Keratinocyte (primary cell): ENCODE measurements at regions not wholly inside any gene's neighbourhood (a gene's known extent, or its start where the extent isn't known, plus 50 kb on each side); places are given as distances from the start of the nearest gene placed in this dataset.
"Not testable (repeated sequence)": the region's sequence is repeated elsewhere in the genome, so short reads cannot be mapped to it uniquely, and the experiment has no call there.

Experiments used
- DNase-seq: peaks from one replicate; pipeline ENCODE4 v3.0.0-alpha.2; 2011; ENCODE audit warnings: low read depth, missing footprints, low spot score
- FAIRE-seq: peaks from 2 replicates; lab custom pipeline; 2011; peaks lifted over from hg19 to GRCh38; lab: Jason Lieb, UNC
- H2AFZ ChIP-seq: 2 replicates; pipeline ENCODE4 v1.6.0; 2012; ENCODE audit warnings: low read length, control low read depth, inconsistent platforms; ENCODE audit not compliant: control insufficient read depth
- H3K27ac ChIP-seq: 2 replicates; pipeline ENCODE4 v1.5.1; 2011; ENCODE audit warnings: low read length; ENCODE audit not compliant: control insufficient read depth, insufficient read depth
- H3K27me3 ChIP-seq: 3 replicates; pipeline ENCODE4 v1.6.0; 2011; ENCODE audit warnings: low read length; ENCODE audit not compliant: control insufficient read depth, insufficient read depth; ENCODE audit errors: extremely low read depth
- H3K36me3 ChIP-seq, 2 experiments: 2 replicates in 1 of 2; 3 replicates in 1 of 2; pipeline ENCODE4 v1.5.1; 2011; ENCODE audit warnings: low read length in 2 of 2, mild to moderate bottlenecking in 1 of 2; ENCODE audit not compliant: control insufficient read depth in 2 of 2, insufficient read depth in 2 of 2; ENCODE audit errors: extremely low read depth in 1 of 2
- H3K4me1 ChIP-seq: 3 replicates; pipeline ENCODE4 v1.5.1; 2011; ENCODE audit warnings: low read length; ENCODE audit not compliant: control insufficient read depth, insufficient read depth; ENCODE audit errors: extremely low read depth
- H3K4me2 ChIP-seq: 3 replicates; pipeline ENCODE4 v1.6.0; 2011; ENCODE audit warnings: low read depth, low read length; ENCODE audit not compliant: control insufficient read depth, insufficient read depth; ENCODE audit errors: extremely low read depth
- H3K4me3 ChIP-seq, 3 experiments: fragments of 200-600 bp in 1 of 3; sonication (generic) in 1 of 3; 2 replicates in 2 of 3; 3 replicates in 1 of 3; pipeline ENCODE4 v1.5.1; 2011 to 2016; ENCODE audit warnings: low read length in 3 of 3, mild to moderate bottlenecking in 3 of 3, control low read depth in 2 of 3, inconsistent platforms in 1 of 3, low read depth in 1 of 3, mixed read lengths in 1 of 3, mixed run types in 1 of 3, moderate library complexity in 1 of 3; ENCODE audit not compliant: control insufficient read depth in 2 of 3, insufficient read depth in 2 of 3; ENCODE audit errors: extremely low read depth in 1 of 3
- H3K79me2 ChIP-seq: 2 replicates; pipeline ENCODE4 v1.6.0; 2012; ENCODE audit warnings: low read length; ENCODE audit not compliant: control insufficient read depth, insufficient read depth
- H3K9ac ChIP-seq: 3 replicates; pipeline ENCODE4 v1.6.0; 2011; ENCODE audit warnings: low read length; ENCODE audit not compliant: control insufficient read depth, insufficient read depth; ENCODE audit errors: extremely low read depth
- H3K9me1 ChIP-seq: 3 replicates; pipeline ENCODE4 v1.6.0; 2011; ENCODE audit warnings: low read length; ENCODE audit not compliant: control insufficient read depth, insufficient read depth; ENCODE audit errors: extremely low read depth
- H3K9me3 ChIP-seq: 2 replicates; pipeline ENCODE4 v1.5.1; 2012; ENCODE audit warnings: low read depth, low read length; ENCODE audit not compliant: control insufficient read depth
- H4K20me1 ChIP-seq: 3 replicates; pipeline ENCODE4 v1.6.0; 2011; ENCODE audit warnings: low read length; ENCODE audit not compliant: control insufficient read depth, insufficient read depth; ENCODE audit errors: extremely low read depth
- CTCF ChIP-seq, 3 experiments: IDR thresholded peaks in 1 of 3; conservative IDR thresholded peaks in 1 of 3; optimal IDR thresholded peaks in 1 of 3; 2 replicates in 2 of 3; 3 replicates in 1 of 3; pipeline versions ENCODE3 to v1.5.1; 2011; ENCODE audit warnings: low read length in 3 of 3, mild to moderate bottlenecking in 3 of 3, moderate library complexity in 2 of 3, control low read depth in 1 of 3, inconsistent platforms in 1 of 3; ENCODE audit not compliant: insufficient read depth in 2 of 3; ENCODE audit errors: extremely low read depth in 1 of 3
- EZH2 ChIP-seq: IDR thresholded peaks from one replicate; pipeline ENCODE4 v1.6.1; 2012; ENCODE audit warnings: inconsistent platforms, mild to moderate bottlenecking, low read length, moderate library complexity
- dilution Hi-C: fragments of 300-500 bp; cut with MboI; formaldehyde crosslinking; loops from one replicate; pipeline ENCODE4 v1.7.0; 2020; ENCODE audit warnings: low sequenced_read_pairs; ENCODE audit not compliant: extremely low pct_ligation_motif_present

- Histone ChIP-seq H3K27me3 (no peaks in the 10 kb centered on the region), H3K79me2 (no peaks in the 10 kb centered on the region), H3K9me3 (no peaks in the 10 kb centered on the region), H2AFZ (no peak overlapping the region), H4K20me1 (no peaks in the 10 kb centered on the region), H3K4me1 (peaks cover 18% of the 10 kb centered on the region), H3K27ac (no peak overlapping the region), H3K9me1 (no peaks in the 10 kb centered on the region), H3K4me2 (no peak overlapping the region), H3K36me3 (no peaks in the 10 kb centered on the region), H3K9ac (no peak overlapping the region), H3K4me3 (no peak overlapping the region)
- no peak for TF ChIP-seq CTCF (optimal IDR thresholded peaks at IDR 0.05 in 1 of 3, IDR thresholded peaks at IDR 0.05 in 1 of 3, conservative IDR thresholded peaks at IDR 0.05 in 1 of 3; ENCODE audit: extremely low read depth in 1 of 3, insufficient read depth in 2 of 3, low read length in 3 of 3)
- no peak for TF ChIP-seq EZH2
- no peak for FAIRE-seq
- no peak for DNase-seq
- dilution Hi-C loops = no loop called here
Measured at GRCh38 chr6:11418290-11418905, 119.2 kb upstream of the TMEM170B start.

GRCh38 chr6:11416936-11417576, 120.5 kb upstream of the TMEM170B start:
- Histone ChIP-seq H3K27me3 (no peaks in the 10 kb centered on the region), H3K4me3 (no peak overlapping the region), H3K9me3 (no peaks in the 10 kb centered on the region), H3K4me1 (peaks cover 19% of the 10 kb centered on the region), H3K9me1 (no peaks in the 10 kb centered on the region), H3K9ac (no peak overlapping the region), H3K36me3 (no peaks in the 10 kb centered on the region), H3K4me2 (no peak overlapping the region), H3K27ac (no peak overlapping the region), H4K20me1 (no peaks in the 10 kb centered on the region), H2AFZ (no peak overlapping the region), H3K79me2 (no peaks in the 10 kb centered on the region)
- DNase-seq (no peak), FAIRE-seq (no peak)
- dilution Hi-C loops = no loop called here
- TF ChIP-seq CTCF (optimal IDR thresholded peaks at IDR 0.05 in 1 of 3, IDR thresholded peaks at IDR 0.05 in 1 of 3, conservative IDR thresholded peaks at IDR 0.05 in 1 of 3; ENCODE audit: extremely low read depth in 1 of 3, insufficient read depth in 2 of 3, low read length in 3 of 3) = no peak
- TF ChIP-seq EZH2 = no peak

GRCh38 chr6:11416099-11416935, 121.2 kb upstream of the TMEM170B start:
- H3K4me2 ChIP-seq, H3K4me3 ChIP-seq, H2AFZ ChIP-seq, H3K36me3 ChIP-seq, H4K20me1 ChIP-seq, H3K9me3 ChIP-seq, H3K27me3 ChIP-seq, H3K9me1 ChIP-seq, dilution Hi-C loops, H3K79me2 ChIP-seq: not testable (repeated sequence)
- Histone ChIP-seq H3K27ac (peak overlapping the region; percentile 76), H3K9ac (peak overlapping the region; percentile 18), H3K4me1 (peaks cover 19% of the 10 kb centered on the region)
- FAIRE-seq (peak; percentile 29), DNase-seq (peak; percentile 59)
